ENCODE measurements at regions not wholly inside any gene's neighbourhood (a gene's known extent, or its start where the extent isn't known, plus 50 kb on each side); places are given as distances from the start of the nearest gene placed in this dataset.

DNA sequence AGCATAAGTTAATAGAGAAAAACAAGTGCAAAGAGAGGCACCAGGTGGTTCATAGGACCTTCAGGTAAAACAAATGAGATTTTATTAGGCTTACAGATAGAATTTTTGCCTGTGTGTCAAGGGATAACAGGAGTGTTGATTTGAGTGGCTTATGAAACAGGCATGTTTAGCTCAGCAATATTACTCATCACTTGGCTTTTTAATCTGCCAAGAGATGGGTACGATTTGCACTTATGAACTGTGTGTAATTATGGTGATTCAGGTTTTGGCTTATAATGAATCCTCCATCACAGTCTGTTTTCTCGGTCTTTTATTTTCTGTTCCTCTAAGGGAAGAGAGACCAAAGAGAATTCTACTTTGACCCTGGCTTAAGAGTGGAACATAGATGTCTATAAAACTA, 199.3 kb downstream of the DMRTA1 start:
- H3K4me3 ChIP-seq (ENCODE audit: low read depth, low read length) = no peak overlapping the region
- POLR2A ChIA-PET = no interaction called here
- no peaks in the 10 kb centered on the region for H3K36me3 ChIP-seq (ENCODE audit: control insufficient read depth, insufficient read depth, low read length)
- H3K27me3 ChIP-seq (ENCODE audit: control insufficient read depth, insufficient read depth, low read length) = no peaks in the 10 kb centered on the region
- CTCF ChIA-PET = no interaction called here
- TF ChIP-seq, protein P1, sequence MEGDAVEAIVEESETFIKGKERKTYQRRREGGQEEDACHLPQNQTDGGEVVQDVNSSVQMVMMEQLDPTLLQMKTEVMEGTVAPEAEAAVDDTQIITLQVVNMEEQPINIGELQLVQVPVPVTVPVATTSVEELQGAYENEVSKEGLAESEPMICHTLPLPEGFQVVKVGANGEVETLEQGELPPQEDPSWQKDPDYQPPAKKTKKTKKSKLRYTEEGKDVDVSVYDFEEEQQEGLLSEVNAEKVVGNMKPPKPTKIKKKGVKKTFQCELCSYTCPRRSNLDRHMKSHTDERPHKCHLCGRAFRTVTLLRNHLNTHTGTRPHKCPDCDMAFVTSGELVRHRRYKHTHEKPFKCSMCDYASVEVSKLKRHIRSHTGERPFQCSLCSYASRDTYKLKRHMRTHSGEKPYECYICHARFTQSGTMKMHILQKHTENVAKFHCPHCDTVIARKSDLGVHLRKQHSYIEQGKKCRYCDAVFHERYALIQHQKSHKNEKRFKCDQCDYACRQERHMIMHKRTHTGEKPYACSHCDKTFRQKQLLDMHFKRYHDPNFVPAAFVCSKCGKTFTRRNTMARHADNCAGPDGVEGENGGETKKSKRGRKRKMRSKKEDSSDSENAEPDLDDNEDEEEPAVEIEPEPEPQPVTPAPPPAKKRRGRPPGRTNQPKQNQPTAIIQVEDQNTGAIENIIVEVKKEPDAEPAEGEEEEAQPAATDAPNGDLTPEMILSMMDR (IDR thresholded peaks at IDR 0.05; ENCODE audit: insufficient read depth, low read depth, low read length) = no peak
- DNase-seq (ENCODE audit: low read depth) = no peak

DNA sequence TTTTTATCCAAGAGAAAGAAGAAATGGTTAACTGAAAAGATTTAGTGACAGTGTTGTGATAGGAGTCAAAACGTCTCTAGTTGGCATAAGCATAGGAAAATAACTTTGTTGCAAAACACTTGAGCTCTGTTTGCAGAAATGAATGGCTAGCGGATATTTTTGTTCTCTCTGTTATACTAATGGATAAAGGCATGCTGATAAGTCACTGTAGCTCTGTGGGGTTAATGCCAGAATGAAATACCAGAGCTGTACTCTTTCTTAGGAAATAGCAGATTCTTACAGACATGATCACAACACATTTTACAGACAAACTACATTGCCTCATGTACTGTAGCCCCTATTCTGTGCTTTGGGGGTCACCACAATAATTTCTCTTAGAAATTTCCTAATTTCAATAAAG, 202.8 kb downstream of the DMRTA1 start:
- no peak for DNase-seq (ENCODE audit: low read depth)
- ChIA-PET POLR2A (no interaction called here), CTCF (no interaction called here)

DNA sequence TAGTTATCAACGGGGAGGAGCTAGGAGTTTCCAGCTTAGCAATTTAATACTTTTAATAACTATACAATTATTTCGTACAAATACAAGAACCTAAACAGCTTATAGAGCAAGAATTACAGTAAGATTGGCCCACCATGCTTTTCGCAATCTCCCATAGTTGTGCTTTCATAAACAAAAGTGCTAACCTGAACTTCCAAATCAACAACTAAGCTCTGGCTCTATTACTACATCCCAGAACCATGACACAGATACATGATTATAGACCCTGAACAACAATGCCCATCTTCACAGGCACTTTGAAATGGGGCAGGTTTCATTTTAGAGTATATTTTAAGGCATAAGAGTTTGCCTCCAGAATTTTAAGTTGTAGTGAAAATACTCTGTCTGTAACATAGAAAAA, 203.5 kb downstream of the DMRTA1 start:
- H3K4me3 ChIP-seq (ENCODE audit: low read depth, low read length) = no peak overlapping the region
- POLR2A ChIA-PET = no interaction called here
- no peaks in the 10 kb centered on the region for H3K27me3 ChIP-seq (ENCODE audit: control insufficient read depth, insufficient read depth, low read length)
- TF ChIP-seq, protein P1 (IDR thresholded peaks at IDR 0.05; ENCODE audit: insufficient read depth, low read depth, low read length) = no peak
- CTCF ChIA-PET = no interaction called here
- no peaks in the 10 kb centered on the region for H3K36me3 ChIP-seq (ENCODE audit: control insufficient read depth, insufficient read depth, low read length)
- no peak for DNase-seq (ENCODE audit: low read depth)

More for the DNA sequence above, 202.8 kb downstream of the DMRTA1 start:
- TF ChIP-seq, protein P1 (IDR thresholded peaks at IDR 0.05; ENCODE audit: insufficient read depth, low read depth, low read length) = no peak
- Histone ChIP-seq H3K27me3 (ENCODE audit: control insufficient read depth, insufficient read depth, low read length) (no peaks in the 10 kb centered on the region), H3K4me3 (ENCODE audit: low read depth, low read length) (no peak overlapping the region), H3K36me3 (ENCODE audit: control insufficient read depth, insufficient read depth, low read length) (no peaks in the 10 kb centered on the region)

DNA sequence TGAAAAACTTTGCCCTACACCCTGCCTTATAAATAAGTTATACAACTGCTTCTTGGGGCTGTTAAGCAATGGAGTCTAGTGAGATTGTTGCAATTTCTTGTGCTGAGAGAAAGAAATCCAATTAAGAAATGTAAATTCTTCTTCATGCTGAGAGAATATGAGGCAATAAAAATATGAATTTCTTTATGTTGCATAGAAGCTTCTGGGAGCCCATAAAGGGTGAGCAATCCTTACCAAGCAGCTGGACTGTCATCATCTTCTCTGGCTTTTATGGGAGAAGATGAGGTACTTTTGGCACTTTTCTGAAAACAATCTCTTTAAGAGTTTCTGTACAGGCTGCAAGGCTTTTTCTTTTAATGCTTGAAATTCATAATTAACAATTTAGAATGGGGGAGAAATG, 204.3 kb downstream of the DMRTA1 start:
- Histone ChIP-seq H3K4me3 (ENCODE audit: low read depth, low read length) (no peak overlapping the region), H3K36me3 (ENCODE audit: control insufficient read depth, insufficient read depth, low read length) (no peaks in the 10 kb centered on the region), H3K27me3 (ENCODE audit: control insufficient read depth, insufficient read depth, low read length) (no peaks in the 10 kb centered on the region)
- ChIA-PET POLR2A (no interaction called here), CTCF (no interaction called here)
- DNase-seq (ENCODE audit: low read depth) = no peak
- TF ChIP-seq, protein P1 (IDR thresholded peaks at IDR 0.05; ENCODE audit: insufficient read depth, low read depth, low read length) = no peak

DNA sequence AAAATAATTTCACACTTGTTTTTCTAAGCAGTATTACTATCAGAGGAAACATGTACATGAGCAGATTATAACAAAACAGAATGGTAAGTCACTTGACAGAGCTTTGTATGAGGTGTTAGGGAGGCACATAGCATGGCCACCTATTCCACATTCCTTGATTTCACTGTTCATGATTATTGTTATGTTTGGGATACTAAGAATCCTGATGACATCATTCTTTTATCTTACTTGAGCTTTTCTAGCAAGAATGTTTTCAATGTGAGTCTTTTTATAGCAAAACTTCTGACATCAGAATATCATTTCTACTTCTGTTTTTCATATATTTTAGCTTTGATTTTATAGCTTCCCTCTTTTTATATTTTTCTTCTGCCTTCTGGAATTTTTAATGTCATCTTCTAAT, 208.2 kb downstream of the DMRTA1 start:
- Histone ChIP-seq H3K4me3 (ENCODE audit: low read depth, low read length) (no peak overlapping the region), H3K36me3 (ENCODE audit: control insufficient read depth, insufficient read depth, low read length) (no peaks in the 10 kb centered on the region), H3K27me3 (ENCODE audit: control insufficient read depth, insufficient read depth, low read length) (no peaks in the 10 kb centered on the region)
- POLR2A ChIA-PET = no interaction called here
- CTCF ChIA-PET = no interaction called here
- TF ChIP-seq, protein P1 (IDR thresholded peaks at IDR 0.05; ENCODE audit: insufficient read depth, low read depth, low read length) = no peak
- no peak for DNase-seq (ENCODE audit: low read depth)
